Activated T-cell treated with anti-CD3 and anti-CD28 coated beads, Interleukin-2, amount 50 U/mL, for 48 hours (primary cell): ENCODE measurements at regions not wholly inside any gene's neighbourhood (a gene's known extent, or its start where the extent isn't known, plus 50 kb on each side); places are given as distances from the start of the nearest gene placed in this dataset.

Experiments used
- DNase-seq, 2 experiments: peaks; one replicate each; pipeline ENCODE4 v3.0.0-alpha.2; 2020

DNA sequence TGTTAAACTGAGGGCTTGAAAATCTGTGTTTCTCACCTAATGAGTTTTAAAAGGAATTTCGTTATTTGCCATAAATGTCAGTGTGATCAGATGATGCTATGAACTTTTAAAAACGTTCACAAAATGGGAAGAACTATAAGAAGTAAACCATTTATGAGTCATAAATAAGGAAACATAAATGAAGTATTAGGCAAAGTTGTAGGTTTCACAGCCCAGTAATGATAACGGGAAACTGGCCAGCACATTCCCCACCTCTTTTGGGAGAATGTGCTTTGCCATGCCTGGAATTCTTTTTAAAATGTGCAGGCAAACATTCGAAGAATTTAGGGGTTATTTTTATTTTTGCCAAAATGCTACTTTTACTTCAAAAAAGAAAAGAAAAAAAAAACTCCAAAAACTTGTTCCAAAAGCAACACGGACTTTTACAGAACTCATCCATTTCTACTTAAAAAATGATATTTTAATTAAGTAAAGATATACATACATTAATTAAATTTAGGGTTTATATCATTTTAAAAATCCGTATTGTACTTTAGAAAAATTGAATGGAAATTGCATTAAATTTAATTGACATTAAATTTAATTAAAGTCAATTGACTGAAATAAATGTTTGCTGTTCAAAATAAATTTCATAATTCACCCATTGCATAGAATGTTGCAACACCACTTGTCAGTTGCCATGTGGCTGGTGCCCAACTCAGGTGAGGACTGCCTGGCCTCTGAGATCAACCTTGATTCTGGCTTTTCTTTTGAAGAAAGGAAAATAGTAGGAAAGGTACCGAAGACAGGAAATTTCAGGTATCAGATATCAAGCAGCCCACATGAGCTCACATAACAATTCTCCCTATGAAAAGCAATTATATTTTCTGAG, 1198.5 kb downstream of the EFNB2 start:
- no peak for DNase-seq

- no peak for DNase-seq
Measured at GRCh38 chr13:105334211-105334610, 1201.3 kb downstream of the EFNB2 start.

- DNase-seq: no peak
Measured at GRCh38 chr13:105333416-105333815, 1202.0 kb downstream of the EFNB2 start.

GRCh38 chr13:105329359-105329758, 1206.1 kb downstream of the EFNB2 start:
- no peak for DNase-seq

GRCh38 chr13:105328212-105328611, 1207.2 kb downstream of the EFNB2 start:
- DNase-seq: no peak

DNA sequence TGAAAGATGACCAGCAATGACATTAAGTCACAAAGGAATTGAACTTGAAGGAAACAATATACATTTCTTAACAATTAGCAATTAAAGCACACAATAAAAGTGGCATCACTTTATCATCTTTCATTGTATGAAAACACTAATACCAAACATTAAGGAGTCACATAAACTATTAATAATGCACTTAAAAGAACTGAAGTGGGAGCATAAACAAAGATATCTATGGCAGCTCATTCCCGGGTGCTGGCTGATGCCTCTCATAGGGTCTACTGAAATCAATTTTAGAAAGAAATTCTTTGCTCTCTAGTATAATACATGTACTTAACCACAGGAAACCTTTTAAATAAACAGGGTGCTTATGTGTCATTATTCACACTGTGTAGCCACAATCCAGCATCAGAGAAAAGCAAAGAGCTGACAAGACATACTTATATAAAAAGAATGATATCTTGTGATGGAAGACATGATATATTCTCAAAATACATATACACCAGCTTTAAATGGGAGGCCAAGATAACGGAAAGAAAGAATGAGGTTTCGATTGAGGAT, 1207.8 kb downstream of the EFNB2 start:
- DNase-seq: no peak

- no peak for DNase-seq
Measured at GRCh38 chr13:105319875-105320274, 1215.6 kb downstream of the EFNB2 start.

GRCh38 chr13:105316731-105317130, 1218.7 kb downstream of the EFNB2 start:
- DNase-seq: no peak

GRCh38 chr13:105312906-105313305, 1222.6 kb downstream of the EFNB2 start:
- no peak for DNase-seq

- no peak for DNase-seq
Measured at GRCh38 chr13:105311094-105311493, 1224.4 kb downstream of the EFNB2 start.

- DNase-seq: no peak
Measured at GRCh38 chr13:105307776-105308175, 1227.7 kb downstream of the EFNB2 start.

- no peak for DNase-seq
Measured at GRCh38 chr13:105297839-105298238, 1237.6 kb downstream of the EFNB2 start.

DNA sequence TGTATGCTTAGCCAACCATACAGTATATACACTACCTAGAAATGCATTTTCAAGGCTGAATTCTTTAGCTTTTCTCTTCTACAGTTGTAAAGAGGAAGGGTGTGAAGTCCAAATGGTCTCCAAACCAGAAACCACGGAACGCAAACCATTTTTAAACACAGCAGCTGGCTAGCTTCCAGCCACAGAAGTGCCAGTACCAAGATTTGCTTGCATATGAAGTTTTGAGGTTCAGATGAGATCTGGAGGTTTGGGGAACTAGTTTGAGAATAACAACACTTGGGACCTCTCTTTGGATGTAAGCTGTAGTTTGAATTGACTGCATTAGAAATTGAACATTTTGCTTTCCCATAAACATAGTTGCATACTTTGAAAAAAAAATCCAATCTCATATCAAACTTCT, 1243.5 kb downstream of the EFNB2 start:
- no peak for DNase-seq

DNA sequence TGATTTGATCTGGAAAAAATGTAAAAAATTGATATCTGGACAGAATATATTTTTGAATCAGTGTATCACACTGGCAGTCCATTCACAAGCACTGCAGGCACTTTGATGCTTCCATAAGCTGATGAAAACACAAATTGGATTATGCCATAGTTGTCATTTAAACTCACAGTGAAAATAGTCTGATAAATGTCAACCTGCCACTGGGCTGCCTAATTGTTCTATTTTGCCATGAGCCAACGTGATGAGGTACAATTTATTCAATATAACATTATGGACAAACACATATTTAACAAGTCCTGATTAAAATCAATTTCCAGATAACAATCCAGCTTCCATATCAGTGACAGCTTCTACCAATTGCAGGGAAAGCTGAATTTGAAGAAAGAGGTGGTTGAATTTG, 1244.9 kb downstream of the EFNB2 start:
- DNase-seq: no peak

DNA sequence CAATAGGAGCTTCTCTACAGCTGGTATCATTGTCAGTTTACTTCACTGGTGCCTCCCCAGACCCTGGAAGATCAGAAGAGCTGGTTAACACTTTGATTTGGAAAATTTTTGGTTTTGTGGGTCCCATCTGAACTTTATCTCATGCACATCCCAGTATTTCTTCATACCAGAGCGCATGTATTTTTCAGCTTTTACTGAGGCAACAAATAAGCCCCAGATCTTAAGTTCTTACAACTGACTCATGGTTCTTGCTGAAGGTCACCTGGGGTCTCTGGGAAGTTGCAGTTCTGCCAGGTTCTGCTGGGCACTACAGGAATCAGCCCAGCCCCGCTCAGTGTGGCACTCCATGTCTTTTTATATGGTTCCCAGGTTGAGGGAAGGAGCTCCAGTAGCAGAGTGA, 1249.9 kb downstream of the EFNB2 start:
- DNase-seq: no peak

GRCh38 chr13:105282406-105283285, 1252.8 kb downstream of the EFNB2 start:
- no peak for DNase-seq

- no peak for DNase-seq
Measured at GRCh38 chr13:105278943-105279381, 1256.5 kb downstream of the EFNB2 start.

DNA sequence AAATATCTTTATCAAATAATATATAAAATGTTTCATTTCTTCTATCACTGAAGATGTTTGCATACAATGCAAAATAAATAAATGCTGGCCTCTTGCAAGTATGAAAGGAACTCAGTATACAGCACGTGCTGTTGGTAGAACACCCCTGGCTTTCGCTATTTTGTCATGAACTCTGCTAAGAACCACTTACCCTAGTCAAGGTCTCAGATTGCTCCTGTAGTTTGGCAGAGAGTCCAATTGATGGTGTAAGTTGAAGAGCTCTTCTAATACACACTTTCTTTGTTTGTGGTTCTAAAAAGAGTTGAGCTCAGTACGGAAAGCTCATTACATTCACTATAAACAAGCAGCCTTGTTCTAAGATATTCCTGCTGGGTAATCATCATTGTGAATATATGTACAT, 1258.9 kb downstream of the EFNB2 start:
- no peak for DNase-seq

DNA sequence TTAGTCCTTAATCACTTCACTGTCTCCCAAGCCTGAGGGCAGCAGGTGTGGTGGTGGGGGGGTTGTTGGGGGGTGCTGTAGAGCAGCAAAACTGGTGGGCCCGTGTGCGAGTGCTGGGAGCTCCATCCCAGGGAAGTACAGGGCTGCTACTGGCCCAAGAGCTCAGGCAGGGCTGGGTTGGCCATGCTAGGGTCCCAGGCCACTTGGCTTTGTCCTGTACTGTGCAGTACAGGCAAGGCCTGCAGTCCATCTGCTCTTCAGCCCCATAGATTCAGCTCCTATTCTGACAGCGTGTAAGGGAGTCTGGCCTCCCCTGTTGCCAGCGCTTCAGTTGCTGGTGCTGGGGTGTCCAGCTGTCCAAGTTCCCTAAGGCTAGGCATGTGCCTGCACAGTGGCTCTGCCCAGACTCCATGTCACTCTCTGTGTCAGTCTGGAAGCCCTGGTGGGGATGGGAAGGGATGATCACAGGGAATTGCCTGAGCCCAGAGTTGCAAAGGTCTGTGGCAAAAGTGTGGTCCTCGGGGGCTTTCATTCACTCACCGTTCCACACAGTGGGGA, 1261.7 kb downstream of the EFNB2 start:
- DNase-seq: no peak

- DNase-seq: no peak
Measured at GRCh38 chr13:105272660-105273631, 1262.5 kb downstream of the EFNB2 start.

DNA sequence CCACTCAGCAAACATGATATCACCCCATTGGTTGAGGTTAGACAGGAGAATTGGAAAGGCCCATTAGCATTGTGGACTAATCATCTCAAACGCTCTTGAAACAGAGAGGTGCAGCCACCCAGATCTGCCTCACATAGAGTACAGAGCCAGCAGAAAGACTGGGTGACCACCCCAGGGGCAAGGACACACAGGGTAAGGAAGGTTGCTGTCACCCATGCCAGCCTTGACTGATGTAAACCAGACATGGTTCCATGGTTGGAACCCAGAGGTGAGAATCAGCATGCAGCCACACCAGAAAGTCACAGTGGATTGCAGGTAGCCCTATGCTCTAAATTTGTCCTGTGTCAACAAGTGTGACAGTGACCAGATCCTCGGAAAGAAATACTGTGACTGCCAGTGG, 1268.8 kb downstream of the EFNB2 start:
- DNase-seq: no peak

DNA sequence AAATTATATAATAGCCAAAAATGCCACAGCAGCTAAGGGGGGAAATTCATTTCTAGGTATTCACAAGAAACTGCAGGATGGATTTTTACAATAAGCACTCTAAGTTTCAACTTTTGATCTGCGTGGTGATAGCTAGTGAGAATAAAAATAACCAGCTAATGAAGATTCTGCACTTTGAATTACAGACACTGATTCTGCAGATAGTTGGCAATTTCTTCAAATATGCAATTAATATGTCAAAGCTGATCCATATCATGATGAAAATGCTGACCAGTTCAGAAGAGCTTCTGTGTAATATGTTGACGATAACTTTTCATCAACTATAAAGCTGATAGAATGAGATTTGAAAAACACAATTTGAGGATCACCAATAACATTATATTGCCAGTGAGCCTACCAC, 1272.9 kb downstream of the EFNB2 start:
- DNase-seq: no peak
